ENCODE measurements at regions not wholly inside any gene's neighbourhood (a gene's known extent, or its start where the extent isn't known, plus 50 kb on each side); places are given as distances from the start of the nearest gene placed in this dataset.

- TF ChIP-seq ZNF687 (IDR thresholded peaks at IDR 0.05): no peak
- TF ChIP-seq IRF5 (IDR thresholded peaks at IDR 0.05; ENCODE audit: borderline replicate concordance): no peak
- no peak for TF ChIP-seq CREM (IDR thresholded peaks at IDR 0.05; ENCODE audit: low read depth)
- no peak for TF ChIP-seq RCOR1 (conservative IDR thresholded peaks at IDR 0.05; ENCODE audit: low read depth, low read length)
- TF ChIP-seq EP300 (IDR thresholded peaks at IDR 0.05; ENCODE audit: borderline replicate concordance in 1 of 2, control insufficient read depth in 1 of 2, low read depth in 2 of 2, low read length in 2 of 2): no peak
Measured at GRCh38 chr11:19562156-19562555, 150.5 kb upstream of the NAV2 start (continued).

- DNase-seq (ENCODE audit: low read depth, low spot score) (no peak), FAIRE-seq (no peak), ATAC-seq (no peak)
- Histone ChIP-seq H3K9me3 (replicated peaks; ENCODE audit: control insufficient read depth, insufficient read depth, low read length) (no peaks in the 10 kb centered on the region), H3K4me1 (ENCODE audit: control insufficient read depth, insufficient read depth, low read length) (no peaks in the 10 kb centered on the region), H3K27ac (ENCODE audit: control insufficient read depth, insufficient read depth) (no peak overlapping the region), H2AFZ (ENCODE audit: control insufficient read depth, low read depth, low read length) (no peak overlapping the region), H3K4me3 (no peak overlapping the region), H3K79me2 (ENCODE audit: control insufficient read depth, insufficient read depth, low read length) (no peaks in the 10 kb centered on the region), H3K4me2 (ENCODE audit: control insufficient read depth, insufficient read depth) (no peak overlapping the region), H3K27me3 (replicated peaks in 1 of 2; ENCODE audit: control insufficient read depth in 2 of 2, insufficient read depth in 2 of 2, low read length in 1 of 2) (no peaks in the 10 kb centered on the region; a peak in 1 of 4 replicates), H4K20me1 (ENCODE audit: control insufficient read depth, insufficient read depth) (no peaks in the 10 kb centered on the region), H3K9ac (ENCODE audit: control insufficient read depth, insufficient read depth, low read length) (no peak overlapping the region), H3K36me3 (ENCODE audit: control insufficient read depth in 2 of 2, insufficient read depth in 2 of 2, low read length in 1 of 2) (no peaks in the 10 kb centered on the region)
- in situ Hi-C loops (cut with MboI): no loop called here
- intact Hi-C loops (cut with micrococcal nuclease; ENCODE audit: unreplicated experiment): loop anchor here (5.0 kb wide), 1 partner anchor 571 kb away; no protein-coding TSS in a partner anchor
- CTCF ChIA-PET: interaction anchor here (0.7 to 5.3 kb wide), 11 partner anchors 8 to 572 kb away, joined by 3 to 52 read pairs (median 7); no protein-coding TSS in a partner anchor
- POLR2A ChIA-PET: no interaction called here
- RAD21 ChIA-PET (ENCODE audit: unreplicated experiment): interaction anchor here (1.2 to 5.7 kb wide), 6 partner anchors 177 to 491 kb away, joined by 3 to 35 read pairs (median 4); no protein-coding TSS in a partner anchor
- no TSS peak for BruUV-seq (replicated peaks)
- WGBS (ENCODE audit: insufficient coverage, insufficient replicate concordance, low lambda C conversion rate, missing lambda C conversion rate): 27% methylated on average over 8 of the region's 8 CpGs
- SMC1A ChIA-PET (ENCODE audit: uncharacterized antibody, unreplicated experiment): interaction anchor here (0.7 to 2.8 kb wide), 5 partner anchors 182 to 345 kb away, joined by 3 to 22 read pairs (median 4); no protein-coding TSS in a partner anchor
- TF ChIP-seq NFYB (IDR thresholded peaks at IDR 0.05; ENCODE audit: insufficient read depth, low read depth, low read length) (no peak), PBX3 (IDR thresholded peaks at IDR 0.05; ENCODE audit: insufficient replicate concordance, low read depth, low read length) (no peak), HSF1 (IDR thresholded peaks at IDR 0.05; ENCODE audit: low read depth, low read length) (no peak), JUNB (IDR thresholded peaks at IDR 0.05) (no peak), IRF4 (IDR thresholded peaks at IDR 0.05; ENCODE audit: low read depth, low read length) (no peak), SKIL (IDR thresholded peaks at IDR 0.05; ENCODE audit: low read depth, poor library complexity, severe bottlenecking) (no peak), GABPA (IDR thresholded peaks at IDR 0.05; ENCODE audit: low read depth) (no peak)
Measured at GRCh38 chr11:19561011-19561410, 151.6 kb upstream of the NAV2 start.

Data from GM12878 (cell line).